ENCODE measurements at regions not wholly inside any gene's neighbourhood (a gene's known extent, or its start where the extent isn't known, plus 50 kb on each side); places are given as distances from the start of the nearest gene placed in this dataset.

DNA sequence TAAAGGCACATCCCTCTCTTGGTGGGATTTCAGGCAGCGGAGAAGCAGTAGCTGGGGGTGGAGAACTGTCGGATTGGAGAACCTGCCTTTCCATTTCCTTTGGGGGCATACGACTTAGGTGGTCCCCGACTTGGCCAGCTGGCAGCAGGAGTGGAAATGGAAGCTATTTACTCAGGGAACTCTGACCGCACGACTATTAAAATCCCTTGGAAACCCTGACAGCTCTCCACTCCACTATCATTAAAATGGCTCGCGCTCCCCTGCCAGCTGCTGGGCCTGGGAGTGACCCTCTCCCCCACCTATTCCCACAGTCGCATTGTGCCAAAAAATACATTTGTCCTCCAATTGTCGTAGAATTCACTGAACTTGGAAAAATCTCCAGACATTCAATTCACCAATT lies 77.7 kb upstream of the APCDD1 start:
- H3K4ac ChIP-seq (ENCODE audit: low read depth, low read length): no peak overlapping the region

More for the DNA sequence above, 77.7 kb upstream of the APCDD1 start:
- H2BK5ac ChIP-seq (ENCODE audit: insufficient read length, low read length): no peak overlapping the region
- TF ChIP-seq, protein P1, sequence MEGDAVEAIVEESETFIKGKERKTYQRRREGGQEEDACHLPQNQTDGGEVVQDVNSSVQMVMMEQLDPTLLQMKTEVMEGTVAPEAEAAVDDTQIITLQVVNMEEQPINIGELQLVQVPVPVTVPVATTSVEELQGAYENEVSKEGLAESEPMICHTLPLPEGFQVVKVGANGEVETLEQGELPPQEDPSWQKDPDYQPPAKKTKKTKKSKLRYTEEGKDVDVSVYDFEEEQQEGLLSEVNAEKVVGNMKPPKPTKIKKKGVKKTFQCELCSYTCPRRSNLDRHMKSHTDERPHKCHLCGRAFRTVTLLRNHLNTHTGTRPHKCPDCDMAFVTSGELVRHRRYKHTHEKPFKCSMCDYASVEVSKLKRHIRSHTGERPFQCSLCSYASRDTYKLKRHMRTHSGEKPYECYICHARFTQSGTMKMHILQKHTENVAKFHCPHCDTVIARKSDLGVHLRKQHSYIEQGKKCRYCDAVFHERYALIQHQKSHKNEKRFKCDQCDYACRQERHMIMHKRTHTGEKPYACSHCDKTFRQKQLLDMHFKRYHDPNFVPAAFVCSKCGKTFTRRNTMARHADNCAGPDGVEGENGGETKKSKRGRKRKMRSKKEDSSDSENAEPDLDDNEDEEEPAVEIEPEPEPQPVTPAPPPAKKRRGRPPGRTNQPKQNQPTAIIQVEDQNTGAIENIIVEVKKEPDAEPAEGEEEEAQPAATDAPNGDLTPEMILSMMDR (conservative IDR thresholded peaks at IDR 0.05): no peak
- H4K91ac ChIP-seq (ENCODE audit: insufficient read length, low read depth, low read length): no peak overlapping the region
- H3K4me1 Mint-ChIP-seq: peaks cover 17 to 23% of the 10 kb centered on the region in 2 experiments
- H3K23me2 ChIP-seq (ENCODE audit: insufficient read length, low read depth, low read length, poor library complexity, severe bottlenecking): no peaks in the 10 kb centered on the region
- no peaks in the 10 kb centered on the region for H3K79me1 ChIP-seq (ENCODE audit: insufficient read depth, low read depth, low read length, poor library complexity, severe bottlenecking)
- H4K8ac ChIP-seq (replicated peaks; ENCODE audit: insufficient read length, low read depth, low read length): no peak overlapping the region
- no peak overlapping the region for H3K23ac ChIP-seq (ENCODE audit: insufficient read length, low read depth, low read length)
- H3K4me1 ChIP-seq (ENCODE audit: insufficient read depth, low read length): peaks cover 9% of the 10 kb centered on the region
- H4K20me1 ChIP-seq (ENCODE audit: control insufficient read depth, insufficient read depth, insufficient read length): no peaks in the 10 kb centered on the region
- no peaks in the 10 kb centered on the region for H3K9me3 ChIP-seq (ENCODE audit: control insufficient read depth, low read depth, low read length)
- no peak overlapping the region for H3K9ac ChIP-seq (ENCODE audit: extremely low read depth, insufficient read length, low read length)
- H3K27ac ChIP-seq (ENCODE audit: insufficient read length, low read depth, low read length): no peak overlapping the region
- no peak overlapping the region for H3T11ph ChIP-seq (ENCODE audit: low read length)
- H3K14ac ChIP-seq (ENCODE audit: insufficient read depth, low read length): no peak overlapping the region
- no peak overlapping the region for H2BK120ac ChIP-seq (ENCODE audit: low read depth, low read length, poor library complexity, severe bottlenecking)
- no peak overlapping the region for H2BK12ac ChIP-seq (ENCODE audit: insufficient read length, low read depth, low read length)
- H2BK15ac ChIP-seq (ENCODE audit: low read depth, low read length): no peak overlapping the region
- peaks cover 8% of the 10 kb centered on the region; the same call in 1 of the 2 replicates for H3K27me3 Mint-ChIP-seq (ENCODE audit: low read depth)
- H4K5ac ChIP-seq (ENCODE audit: insufficient read length, low read depth, low read length): no peak overlapping the region
- no peaks in the 10 kb centered on the region for H3K9me3 Mint-ChIP-seq
- no peaks in the 10 kb centered on the region; the same call in 1 of the 2 replicates for H3K27me3 ChIP-seq (ENCODE audit: insufficient read depth, low read length)
- H3K56ac ChIP-seq (ENCODE audit: insufficient read length, low read depth, low read length): no peak overlapping the region
- WGBS (ENCODE audit: extremely low coverage, insufficient read length, low lambda C conversion rate): no CpG with 5 or more reads among the region's 10 CpGs
- H2BK20ac ChIP-seq (ENCODE audit: low read depth, low read length, poor library complexity, severe bottlenecking): no peak overlapping the region
- no peak overlapping the region for H2AFZ ChIP-seq (ENCODE audit: low read length)
- H3K79me2 ChIP-seq (ENCODE audit: insufficient read depth, low read length): no peaks in the 10 kb centered on the region
- H2AK5ac ChIP-seq (ENCODE audit: insufficient read length, low read length): no peak overlapping the region
- H3K4me2 ChIP-seq (ENCODE audit: insufficient read depth, insufficient read length, low read length): no peak overlapping the region
- no peak for DNase-seq
- H3K18ac ChIP-seq (ENCODE audit: insufficient read length, low read depth, low read length): no peak overlapping the region
- H3K27ac Mint-ChIP-seq: no peak overlapping the region
- H3K4me3 Mint-ChIP-seq: no peak overlapping the region
- H3K36me3 Mint-ChIP-seq (ENCODE audit: insufficient read depth in 1 of 3, low read depth in 3 of 3): no peaks in the 10 kb centered on the region

All from H9 (cell line).